ENCODE measurements at regions not wholly inside any gene's neighbourhood (a gene's known extent, or its start where the extent isn't known, plus 50 kb on each side); places are given as distances from the start of the nearest gene placed in this dataset.

DNA sequence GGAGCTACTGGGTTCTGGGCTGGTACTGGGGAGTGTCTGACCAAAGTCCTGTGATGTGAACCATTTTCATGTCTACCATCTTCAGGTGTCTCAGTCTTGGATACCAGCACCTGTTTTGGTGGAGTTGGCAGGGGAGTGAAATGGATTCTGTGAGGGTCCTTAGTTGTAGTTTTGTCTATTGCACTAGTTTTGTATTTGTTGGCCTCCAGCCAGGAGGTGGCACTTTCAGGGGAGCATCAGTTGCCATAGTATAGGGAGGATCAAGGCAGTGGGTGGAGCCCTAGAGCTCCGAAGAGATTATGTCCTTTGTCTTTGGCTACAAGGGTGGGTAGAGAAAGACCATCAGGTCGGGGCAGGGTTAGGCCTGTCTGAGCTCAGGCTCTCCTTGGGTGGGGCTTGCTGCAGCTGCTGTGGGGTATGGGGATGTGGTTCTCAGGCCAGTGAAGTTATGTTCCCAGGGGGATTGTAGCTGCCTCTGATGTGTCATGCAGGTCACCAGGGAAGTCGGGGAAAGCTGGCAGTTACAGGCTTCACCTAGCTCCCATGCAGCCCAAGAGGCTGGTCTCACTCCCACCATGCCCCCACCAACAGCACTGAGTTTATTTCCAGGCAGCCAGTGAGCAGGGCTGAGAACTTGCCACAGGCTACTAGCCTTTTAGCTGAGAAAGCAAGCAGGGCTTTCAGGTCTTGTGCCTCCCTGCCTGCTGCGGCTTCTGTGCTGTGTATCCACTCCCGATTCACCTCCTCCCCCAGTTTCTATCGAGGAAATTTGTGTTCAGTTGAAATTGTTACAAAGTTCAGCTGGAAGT lies 153.1 kb downstream of the ZNF365 start:
- H3K36me3 ChIP-seq: no peaks in the 10 kb centered on the region
- DNase-seq (ENCODE audit: extremely low spot score in 2 of 2): no peak
- no peaks in the 10 kb centered on the region for H3K9me3 ChIP-seq
- no peaks in the 10 kb centered on the region for H3K27me3 ChIP-seq
- H3K4me3 ChIP-seq: no peak overlapping the region
- H3K27ac ChIP-seq: no peak overlapping the region
- H3K4me1 ChIP-seq: no peaks in the 10 kb centered on the region
- intact Hi-C loops (cut with DNase I): no loop called here
- TF ChIP-seq, protein P1, sequence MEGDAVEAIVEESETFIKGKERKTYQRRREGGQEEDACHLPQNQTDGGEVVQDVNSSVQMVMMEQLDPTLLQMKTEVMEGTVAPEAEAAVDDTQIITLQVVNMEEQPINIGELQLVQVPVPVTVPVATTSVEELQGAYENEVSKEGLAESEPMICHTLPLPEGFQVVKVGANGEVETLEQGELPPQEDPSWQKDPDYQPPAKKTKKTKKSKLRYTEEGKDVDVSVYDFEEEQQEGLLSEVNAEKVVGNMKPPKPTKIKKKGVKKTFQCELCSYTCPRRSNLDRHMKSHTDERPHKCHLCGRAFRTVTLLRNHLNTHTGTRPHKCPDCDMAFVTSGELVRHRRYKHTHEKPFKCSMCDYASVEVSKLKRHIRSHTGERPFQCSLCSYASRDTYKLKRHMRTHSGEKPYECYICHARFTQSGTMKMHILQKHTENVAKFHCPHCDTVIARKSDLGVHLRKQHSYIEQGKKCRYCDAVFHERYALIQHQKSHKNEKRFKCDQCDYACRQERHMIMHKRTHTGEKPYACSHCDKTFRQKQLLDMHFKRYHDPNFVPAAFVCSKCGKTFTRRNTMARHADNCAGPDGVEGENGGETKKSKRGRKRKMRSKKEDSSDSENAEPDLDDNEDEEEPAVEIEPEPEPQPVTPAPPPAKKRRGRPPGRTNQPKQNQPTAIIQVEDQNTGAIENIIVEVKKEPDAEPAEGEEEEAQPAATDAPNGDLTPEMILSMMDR (IDR thresholded peaks at IDR 0.05): no peak
- TF ChIP-seq POLR2AphosphoS5 (IDR thresholded peaks at IDR 0.05; ENCODE audit: insufficient read depth in 1 of 2, low read depth in 1 of 2): no peak
- TF ChIP-seq POLR2A (IDR thresholded peaks at IDR 0.05): no peak

DNA sequence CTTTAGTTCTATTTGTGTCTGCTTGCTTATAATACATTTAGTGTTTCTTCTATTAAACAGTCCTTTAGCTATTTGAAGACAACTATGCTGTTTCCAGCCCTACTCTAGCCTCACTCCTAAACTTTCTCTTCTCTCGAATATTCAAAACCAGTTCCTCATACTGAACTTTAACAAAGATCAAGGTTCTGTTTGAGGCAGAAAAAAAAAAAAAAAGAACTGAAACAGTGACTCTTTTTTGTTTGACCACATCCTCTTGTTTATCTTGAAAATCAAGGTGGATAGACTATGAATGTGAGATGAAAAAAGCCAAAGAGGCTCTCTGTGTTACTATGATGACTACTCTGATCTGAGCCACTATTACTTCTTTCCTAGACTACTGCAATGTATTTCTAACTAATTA lies 154.3 kb downstream of the ZNF365 start:
- no peaks in the 10 kb centered on the region for H3K4me1 ChIP-seq
- intact Hi-C loops (cut with DNase I): no loop called here
- no peaks in the 10 kb centered on the region for H3K36me3 ChIP-seq
- no peaks in the 10 kb centered on the region for H3K27me3 ChIP-seq
- no peak overlapping the region for H3K4me3 ChIP-seq
- H3K9me3 ChIP-seq: no peaks in the 10 kb centered on the region
- TF ChIP-seq POLR2A (IDR thresholded peaks at IDR 0.05) (no peak), POLR2AphosphoS5 (IDR thresholded peaks at IDR 0.05; ENCODE audit: insufficient read depth in 1 of 2, low read depth in 1 of 2) (no peak)
- TF ChIP-seq, protein P1 (IDR thresholded peaks at IDR 0.05): no peak
- no peak overlapping the region for H3K27ac ChIP-seq
- no peak for DNase-seq (ENCODE audit: extremely low spot score in 2 of 2)

DNA sequence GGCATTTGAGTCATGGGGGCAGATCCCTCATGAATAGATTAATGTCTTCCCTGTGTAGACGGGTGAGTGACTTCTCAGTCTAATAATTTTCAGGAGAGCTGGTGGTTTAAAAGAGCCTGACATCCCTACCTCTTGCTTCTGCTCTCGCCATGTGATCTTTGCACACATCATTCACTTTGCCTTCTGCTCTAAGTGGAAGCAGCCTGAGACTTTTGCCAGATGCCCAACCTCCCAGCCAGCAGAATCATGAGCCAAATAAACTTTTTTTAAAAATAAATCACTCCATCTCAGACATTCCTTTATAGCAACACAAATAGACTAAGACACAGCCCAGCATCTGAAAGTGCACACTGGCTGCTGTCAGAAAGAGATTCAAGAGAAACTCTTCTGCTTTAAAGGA lies 155.2 kb downstream of the ZNF365 start:
- no peaks in the 10 kb centered on the region for H3K27me3 ChIP-seq
- no peak for DNase-seq (ENCODE audit: extremely low spot score in 2 of 2)
- no peaks in the 10 kb centered on the region for H3K4me1 ChIP-seq
- no peak for TF ChIP-seq POLR2AphosphoS5 (IDR thresholded peaks at IDR 0.05; ENCODE audit: insufficient read depth in 1 of 2, low read depth in 1 of 2)
- TF ChIP-seq, protein P1 (IDR thresholded peaks at IDR 0.05): no peak
- no peak for TF ChIP-seq POLR2A (IDR thresholded peaks at IDR 0.05)
- H3K9me3 ChIP-seq: no peaks in the 10 kb centered on the region
- intact Hi-C loops (cut with DNase I): no loop called here
- no peak overlapping the region for H3K4me3 ChIP-seq
- no peak overlapping the region for H3K27ac ChIP-seq
- no peaks in the 10 kb centered on the region for H3K36me3 ChIP-seq

- no peaks in the 10 kb centered on the region for H3K9me3 ChIP-seq
- no peaks in the 10 kb centered on the region for H3K27me3 ChIP-seq
- no peak for DNase-seq (ENCODE audit: extremely low spot score in 2 of 2)
- intact Hi-C loops (cut with DNase I): no loop called here
- no peaks in the 10 kb centered on the region for H3K36me3 ChIP-seq
- no peaks in the 10 kb centered on the region for H3K4me1 ChIP-seq
- H3K4me3 ChIP-seq: no peak overlapping the region
- TF ChIP-seq POLR2AphosphoS5 (IDR thresholded peaks at IDR 0.05; ENCODE audit: insufficient read depth in 1 of 2, low read depth in 1 of 2) (no peak), POLR2A (IDR thresholded peaks at IDR 0.05) (no peak)
- TF ChIP-seq, protein P1 (IDR thresholded peaks at IDR 0.05): no peak
- H3K27ac ChIP-seq: no peak overlapping the region
Observed at GRCh38 chr10:62534031-62534430, 159.9 kb downstream of the ZNF365 start.

DNA sequence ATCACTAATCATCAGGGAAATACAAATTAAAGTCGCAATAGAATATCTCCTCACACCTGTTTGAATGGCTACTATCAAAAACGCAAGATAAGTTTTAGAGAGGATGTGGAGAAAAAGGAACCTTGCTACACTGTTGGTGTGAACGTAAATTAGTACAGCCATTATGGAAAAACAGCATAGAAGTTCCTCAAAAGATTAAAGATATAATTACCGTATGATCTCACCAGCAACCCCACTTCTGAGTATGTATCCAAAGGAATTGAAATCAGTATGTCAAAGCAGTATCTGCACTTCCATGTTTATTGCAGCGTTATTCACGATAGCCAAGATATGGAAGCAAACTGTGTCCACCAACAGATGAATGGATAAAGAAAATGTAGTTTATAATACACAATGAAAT lies 164.4 kb downstream of the ZNF365 start:
- Histone ChIP-seq H3K4me1 (peaks cover 4% of the 10 kb centered on the region), H3K9me3 (no peaks in the 10 kb centered on the region), H3K36me3 (no peaks in the 10 kb centered on the region), H3K27ac (no peak overlapping the region), H3K4me3 (no peak overlapping the region), H3K27me3 (no peaks in the 10 kb centered on the region)
- TF ChIP-seq, protein P1 (IDR thresholded peaks at IDR 0.05): no peak
- TF ChIP-seq POLR2A (IDR thresholded peaks at IDR 0.05) (no peak), POLR2AphosphoS5 (IDR thresholded peaks at IDR 0.05; ENCODE audit: insufficient read depth in 1 of 2, low read depth in 1 of 2) (no peak)
- intact Hi-C loops (cut with DNase I): no loop called here
- DNase-seq (ENCODE audit: extremely low spot score in 2 of 2): no peak
